ENCODE measurements at regions not wholly inside any gene's neighbourhood (a gene's known extent, or its start where the extent isn't known, plus 50 kb on each side); places are given as distances from the start of the nearest gene placed in this dataset.

DNA sequence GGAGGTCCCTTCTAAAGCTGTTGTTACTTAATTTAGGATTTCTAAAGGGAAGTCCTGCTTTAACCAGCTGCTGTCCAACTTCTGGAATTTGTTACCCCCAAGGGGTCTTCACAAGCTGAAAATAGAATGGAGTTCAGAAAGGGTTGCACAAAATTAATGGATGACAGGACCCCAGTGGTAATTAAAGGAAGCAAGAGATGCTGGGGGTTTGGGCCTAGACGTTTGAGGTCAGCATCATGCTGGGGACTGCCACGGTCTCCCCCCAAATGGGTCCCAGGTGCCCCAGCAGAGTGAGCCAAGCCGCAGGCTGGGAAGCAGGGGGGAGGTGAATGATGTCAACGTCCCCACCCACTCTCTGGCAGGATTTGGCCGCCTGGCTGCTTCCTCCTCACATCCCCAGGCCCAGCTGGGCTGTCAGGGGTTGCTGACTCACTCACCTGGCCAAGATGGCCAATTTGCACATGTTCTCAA, 97.5 kb upstream of the ARAP3 start:
- no peaks in the 10 kb centered on the region for H3K9me3 ChIP-seq (ENCODE audit: insufficient read depth, low read depth, low read length)
- no peaks in the 10 kb centered on the region for H3K27me3 ChIP-seq (ENCODE audit: insufficient read depth, low read length, poor library complexity, severe bottlenecking)
- no peak overlapping the region for H3K4me2 ChIP-seq (ENCODE audit: low read depth, low read length, poor library complexity, severe bottlenecking)
- H3K9ac ChIP-seq (ENCODE audit: low read depth, low read length, poor library complexity, severe bottlenecking): no peak overlapping the region
- peaks cover 6% of the 10 kb centered on the region for H3K4me1 ChIP-seq (ENCODE audit: insufficient read depth, low read length, poor library complexity, severe bottlenecking)
- H3K9me2 ChIP-seq (replicated peaks; ENCODE audit: low read depth, low read length): no peaks in the 10 kb centered on the region
- no peaks in the 10 kb centered on the region for H3K36me3 ChIP-seq (ENCODE audit: insufficient read depth, low read length)
- no peaks in the 10 kb centered on the region for H3F3A ChIP-seq (ENCODE audit: low read depth)
- H3K79me2 ChIP-seq (ENCODE audit: insufficient read depth, low read length): no peaks in the 10 kb centered on the region
- no peak overlapping the region for H3K4me3 ChIP-seq (ENCODE audit: low read length, poor library complexity, severe bottlenecking)
- TF ChIP-seq EZH2phosphoT487 (IDR thresholded peaks at IDR 0.05; ENCODE audit: borderline replicate concordance): no peak
- TF ChIP-seq, protein P1, sequence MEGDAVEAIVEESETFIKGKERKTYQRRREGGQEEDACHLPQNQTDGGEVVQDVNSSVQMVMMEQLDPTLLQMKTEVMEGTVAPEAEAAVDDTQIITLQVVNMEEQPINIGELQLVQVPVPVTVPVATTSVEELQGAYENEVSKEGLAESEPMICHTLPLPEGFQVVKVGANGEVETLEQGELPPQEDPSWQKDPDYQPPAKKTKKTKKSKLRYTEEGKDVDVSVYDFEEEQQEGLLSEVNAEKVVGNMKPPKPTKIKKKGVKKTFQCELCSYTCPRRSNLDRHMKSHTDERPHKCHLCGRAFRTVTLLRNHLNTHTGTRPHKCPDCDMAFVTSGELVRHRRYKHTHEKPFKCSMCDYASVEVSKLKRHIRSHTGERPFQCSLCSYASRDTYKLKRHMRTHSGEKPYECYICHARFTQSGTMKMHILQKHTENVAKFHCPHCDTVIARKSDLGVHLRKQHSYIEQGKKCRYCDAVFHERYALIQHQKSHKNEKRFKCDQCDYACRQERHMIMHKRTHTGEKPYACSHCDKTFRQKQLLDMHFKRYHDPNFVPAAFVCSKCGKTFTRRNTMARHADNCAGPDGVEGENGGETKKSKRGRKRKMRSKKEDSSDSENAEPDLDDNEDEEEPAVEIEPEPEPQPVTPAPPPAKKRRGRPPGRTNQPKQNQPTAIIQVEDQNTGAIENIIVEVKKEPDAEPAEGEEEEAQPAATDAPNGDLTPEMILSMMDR (conservative IDR thresholded peaks at IDR 0.05; ENCODE audit: low read length): no peak
- H4K20me1 ChIP-seq (ENCODE audit: insufficient read depth, low read length, poor library complexity, severe bottlenecking): no peaks in the 10 kb centered on the region
- no peak overlapping the region for H2AFZ ChIP-seq (ENCODE audit: low read length)

DNA sequence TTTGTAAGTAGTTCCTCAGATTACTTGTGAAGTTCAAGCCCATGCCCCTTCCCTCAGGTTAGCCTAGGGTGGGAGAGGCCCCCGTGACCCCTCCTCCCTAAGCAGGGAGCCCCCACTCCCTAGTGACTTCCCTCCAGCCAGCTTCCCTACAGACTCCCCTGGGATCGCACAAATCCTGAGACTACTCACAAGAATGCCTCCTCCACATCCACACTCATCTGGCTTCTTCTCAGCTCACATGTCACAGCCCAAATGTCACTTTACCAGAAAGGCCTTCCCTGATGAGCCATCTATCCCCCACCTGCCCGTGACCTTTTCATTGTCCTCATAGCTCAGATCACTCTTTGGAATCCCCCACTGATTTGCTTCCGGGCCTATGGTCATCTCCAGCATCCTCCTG, 96.7 kb upstream of the ARAP3 start:
- H3K4me2 ChIP-seq (ENCODE audit: low read depth, low read length, poor library complexity, severe bottlenecking): no peak overlapping the region
- peaks cover 6% of the 10 kb centered on the region for H3K4me1 ChIP-seq (ENCODE audit: insufficient read depth, low read length, poor library complexity, severe bottlenecking)
- H4K20me1 ChIP-seq (ENCODE audit: insufficient read depth, low read length, poor library complexity, severe bottlenecking): no peaks in the 10 kb centered on the region
- no peaks in the 10 kb centered on the region for H3K79me2 ChIP-seq (ENCODE audit: insufficient read depth, low read length)
- H3K9me2 ChIP-seq (replicated peaks; ENCODE audit: low read depth, low read length): no peaks in the 10 kb centered on the region
- TF ChIP-seq EZH2phosphoT487 (IDR thresholded peaks at IDR 0.05; ENCODE audit: borderline replicate concordance): no peak
- TF ChIP-seq, protein P1 (conservative IDR thresholded peaks at IDR 0.05; ENCODE audit: low read length): no peak
- no peaks in the 10 kb centered on the region for H3K27me3 ChIP-seq (ENCODE audit: insufficient read depth, low read length, poor library complexity, severe bottlenecking)
- no peak overlapping the region for H3K4me3 ChIP-seq (ENCODE audit: low read length, poor library complexity, severe bottlenecking)
- no peak overlapping the region for H3K9ac ChIP-seq (ENCODE audit: low read depth, low read length, poor library complexity, severe bottlenecking)
- H2AFZ ChIP-seq (ENCODE audit: low read length): no peak overlapping the region
- no peaks in the 10 kb centered on the region for H3K9me3 ChIP-seq (ENCODE audit: insufficient read depth, low read depth, low read length)
- H3F3A ChIP-seq (ENCODE audit: low read depth): no peaks in the 10 kb centered on the region
- H3K36me3 ChIP-seq (ENCODE audit: insufficient read depth, low read length): no peaks in the 10 kb centered on the region

DNA sequence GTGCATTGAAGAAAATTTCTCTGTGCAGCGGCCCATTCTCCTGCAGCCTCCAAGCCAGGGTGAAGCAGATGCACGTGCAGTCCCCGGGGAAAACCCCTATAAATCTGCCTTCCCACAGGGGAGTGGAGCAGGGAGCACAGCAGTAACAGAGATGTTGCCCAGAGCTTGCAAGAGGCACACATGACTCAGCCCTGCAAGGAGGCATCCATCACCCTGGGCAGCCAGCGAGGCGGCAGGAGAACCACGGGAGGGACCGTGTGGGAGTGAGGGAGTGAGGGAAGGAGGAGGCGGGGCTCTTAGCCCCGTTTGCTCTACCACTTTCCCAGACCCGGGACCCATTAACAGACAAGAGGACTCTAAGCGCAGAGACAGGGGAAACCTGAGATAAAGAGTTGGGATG, 96.2 kb upstream of the ARAP3 start:
- TF ChIP-seq, protein P1 (conservative IDR thresholded peaks at IDR 0.05; ENCODE audit: low read length): no peak
- TF ChIP-seq EZH2phosphoT487 (IDR thresholded peaks at IDR 0.05; ENCODE audit: borderline replicate concordance): no peak
- Histone ChIP-seq H3K79me2 (ENCODE audit: insufficient read depth, low read length) (no peaks in the 10 kb centered on the region), H3K9me3 (ENCODE audit: insufficient read depth, low read depth, low read length) (no peaks in the 10 kb centered on the region), H3K9me2 (replicated peaks; ENCODE audit: low read depth, low read length) (no peaks in the 10 kb centered on the region), H3F3A (ENCODE audit: low read depth) (no peaks in the 10 kb centered on the region), H3K27me3 (ENCODE audit: insufficient read depth, low read length, poor library complexity, severe bottlenecking) (no peaks in the 10 kb centered on the region), H2AFZ (ENCODE audit: low read length) (no peak overlapping the region), H3K4me3 (ENCODE audit: low read length, poor library complexity, severe bottlenecking) (no peak overlapping the region), H3K4me1 (ENCODE audit: insufficient read depth, low read length, poor library complexity, severe bottlenecking) (peaks cover 6% of the 10 kb centered on the region), H3K9ac (ENCODE audit: low read depth, low read length, poor library complexity, severe bottlenecking) (no peak overlapping the region), H3K36me3 (ENCODE audit: insufficient read depth, low read length) (no peaks in the 10 kb centered on the region), H4K20me1 (ENCODE audit: insufficient read depth, low read length, poor library complexity, severe bottlenecking) (no peaks in the 10 kb centered on the region), H3K4me2 (ENCODE audit: low read depth, low read length, poor library complexity, severe bottlenecking) (no peak overlapping the region)
